ENCODE measurements at regions not wholly inside any gene's neighbourhood (a gene's known extent, or its start where the extent isn't known, plus 50 kb on each side); places are given as distances from the start of the nearest gene placed in this dataset.

DNA sequence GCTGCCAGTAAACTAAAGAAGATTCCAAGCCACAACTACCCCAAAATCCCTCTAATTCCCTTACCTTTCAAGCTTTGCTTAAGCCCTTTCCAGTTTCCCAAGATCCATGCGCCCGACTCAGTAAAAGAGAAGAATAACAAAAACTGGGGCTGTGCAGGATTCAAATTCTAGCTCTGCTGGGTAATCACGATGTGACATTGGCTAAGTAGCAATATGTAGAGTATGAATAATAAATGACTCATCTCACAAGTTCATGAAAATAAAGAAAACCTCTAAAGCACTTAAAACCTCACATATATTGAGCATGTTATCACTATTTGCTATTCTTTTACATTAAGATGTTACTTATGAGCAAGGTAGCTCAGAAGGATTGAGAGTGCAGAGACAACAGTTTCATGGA lies 522.2 kb upstream of the ZNF717 start:
- WGBS (ENCODE audit: insufficient coverage, insufficient replicate concordance, low lambda C conversion rate, missing lambda C conversion rate), result 51% methylated on average over 3 of the region's 3 CpGs
- Histone ChIP-seq H3K79me2 (ENCODE audit: control insufficient read depth, insufficient read depth, low read length) (no peaks in the 10 kb centered on the region), H3K4me3 (no peak overlapping the region), H3K27me3 (replicated peaks in 1 of 2; ENCODE audit: control insufficient read depth in 2 of 2, insufficient read depth in 2 of 2, low read length in 1 of 2) (no peaks in the 10 kb centered on the region), H3K4me2 (ENCODE audit: control insufficient read depth, insufficient read depth) (no peak overlapping the region), H3K36me3 (ENCODE audit: control insufficient read depth in 2 of 2, insufficient read depth in 2 of 2, low read length in 1 of 2) (no peaks in the 10 kb centered on the region), H4K20me1 (ENCODE audit: control insufficient read depth, insufficient read depth) (no peaks in the 10 kb centered on the region), H3K27ac (ENCODE audit: control insufficient read depth, insufficient read depth) (no peak overlapping the region), H3K4me1 (ENCODE audit: control insufficient read depth, insufficient read depth, low read length) (no peaks in the 10 kb centered on the region), H3K9me3 (replicated peaks; ENCODE audit: control insufficient read depth, insufficient read depth, low read length) (no peaks in the 10 kb centered on the region), H3K9ac (ENCODE audit: control insufficient read depth, insufficient read depth, low read length) (no peak overlapping the region), H2AFZ (ENCODE audit: control insufficient read depth, low read depth, low read length) (no peak overlapping the region)
- intact Hi-C loops (cut with micrococcal nuclease; ENCODE audit: unreplicated experiment) (no loop called here), in situ Hi-C loops (cut with MboI) (no loop called here)
- TF ChIP-seq JUND (IDR thresholded peaks at IDR 0.05; ENCODE audit: low read depth, low read length) (no peak), ZNF622 (IDR thresholded peaks at IDR 0.05) (no peak), NFXL1 (IDR thresholded peaks at IDR 0.05; ENCODE audit: borderline replicate concordance) (no peak), ZBTB4 (CRISPR knock-in tag; IDR thresholded peaks at IDR 0.05) (no peak), SP1 (IDR thresholded peaks at IDR 0.05; ENCODE audit: low read depth, low read length) (no peak), JUNB (IDR thresholded peaks at IDR 0.05) (peak; percentile 48; the same call in 1 of the 2 replicates)
- ChIA-PET SMC1A (ENCODE audit: uncharacterized antibody, unreplicated experiment) (no interaction called here), CTCF (no interaction called here), POLR2A (no interaction called here), RAD21 (ENCODE audit: unreplicated experiment) (no interaction called here)
- DNase-seq (ENCODE audit: low read depth, low spot score), result no peak
- no TSS peak for BruUV-seq (replicated peaks)
- FAIRE-seq, result no peak
- no peak for ATAC-seq

- no peak overlapping the region for H3K9ac ChIP-seq (ENCODE audit: control insufficient read depth, insufficient read depth, low read length)
- TF ChIP-seq NFXL1 (IDR thresholded peaks at IDR 0.05; ENCODE audit: borderline replicate concordance) (no peak), RB1 (IDR thresholded peaks at IDR 0.05; ENCODE audit: borderline replicate concordance) (no peak), CREB1 (IDR thresholded peaks at IDR 0.05; ENCODE audit: low read depth) (no peak), CHD4 (IDR thresholded peaks at IDR 0.05) (no peak), CBX3 (IDR thresholded peaks at IDR 0.05; ENCODE audit: borderline replicate concordance, low read depth) (no peak)
- TF ChIP-seq, protein P1, sequence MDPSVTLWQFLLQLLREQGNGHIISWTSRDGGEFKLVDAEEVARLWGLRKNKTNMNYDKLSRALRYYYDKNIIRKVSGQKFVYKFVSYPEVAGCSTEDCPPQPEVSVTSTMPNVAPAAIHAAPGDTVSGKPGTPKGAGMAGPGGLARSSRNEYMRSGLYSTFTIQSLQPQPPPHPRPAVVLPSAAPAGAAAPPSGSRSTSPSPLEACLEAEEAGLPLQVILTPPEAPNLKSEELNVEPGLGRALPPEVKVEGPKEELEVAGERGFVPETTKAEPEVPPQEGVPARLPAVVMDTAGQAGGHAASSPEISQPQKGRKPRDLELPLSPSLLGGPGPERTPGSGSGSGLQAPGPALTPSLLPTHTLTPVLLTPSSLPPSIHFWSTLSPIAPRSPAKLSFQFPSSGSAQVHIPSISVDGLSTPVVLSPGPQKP (IDR thresholded peaks at IDR 0.05; ENCODE audit: low read depth, low read length), result no peak
- no peaks in the 10 kb centered on the region for H3K79me2 ChIP-seq (ENCODE audit: control insufficient read depth, insufficient read depth, low read length)
- no peak overlapping the region for H3K4me2 ChIP-seq (ENCODE audit: control insufficient read depth, insufficient read depth)
- no peak overlapping the region for H3K27ac ChIP-seq (ENCODE audit: control insufficient read depth, insufficient read depth)
- H4K20me1 ChIP-seq (ENCODE audit: control insufficient read depth, insufficient read depth), result no peaks in the 10 kb centered on the region
- H3K27me3 ChIP-seq (replicated peaks in 1 of 2; ENCODE audit: control insufficient read depth in 2 of 2, insufficient read depth in 2 of 2, low read length in 1 of 2), result no peaks in the 10 kb centered on the region
- BruUV-seq (replicated peaks), result no TSS peak
- no peaks in the 10 kb centered on the region for H3K4me1 ChIP-seq (ENCODE audit: control insufficient read depth, insufficient read depth, low read length)
- RAD21 ChIA-PET (ENCODE audit: unreplicated experiment), result no interaction called here
- H3K9me3 ChIP-seq (replicated peaks; ENCODE audit: control insufficient read depth, insufficient read depth, low read length), result no peaks in the 10 kb centered on the region
- in situ Hi-C loops (cut with MboI), result no loop called here
- H3K36me3 ChIP-seq (ENCODE audit: control insufficient read depth in 2 of 2, insufficient read depth in 2 of 2, low read length in 1 of 2), result no peaks in the 10 kb centered on the region
- no peak overlapping the region for H2AFZ ChIP-seq (ENCODE audit: control insufficient read depth, low read depth, low read length)
- FAIRE-seq (no peak), DNase-seq (ENCODE audit: low read depth, low spot score) (no peak), ATAC-seq (no peak)
- intact Hi-C loops (cut with micrococcal nuclease; ENCODE audit: unreplicated experiment), result no loop called here
- SMC1A ChIA-PET (ENCODE audit: uncharacterized antibody, unreplicated experiment), result interaction anchor here (1.1 kb wide), 1 partner anchor 9 kb away, joined by 3 read pairs; no protein-coding TSS in a partner anchor
- H3K4me3 ChIP-seq, result no peak overlapping the region
- POLR2A ChIA-PET, result no interaction called here
- CTCF ChIA-PET, result no interaction called here
These were observed 523.2 kb upstream of the ZNF717 start for GRCh38 chr3:76308541-76308940.
